ENCODE measurements at regions not wholly inside any gene's neighbourhood (a gene's known extent, or its start where the extent isn't known, plus 50 kb on each side); places are given as distances from the start of the nearest gene placed in this dataset.

DNA sequence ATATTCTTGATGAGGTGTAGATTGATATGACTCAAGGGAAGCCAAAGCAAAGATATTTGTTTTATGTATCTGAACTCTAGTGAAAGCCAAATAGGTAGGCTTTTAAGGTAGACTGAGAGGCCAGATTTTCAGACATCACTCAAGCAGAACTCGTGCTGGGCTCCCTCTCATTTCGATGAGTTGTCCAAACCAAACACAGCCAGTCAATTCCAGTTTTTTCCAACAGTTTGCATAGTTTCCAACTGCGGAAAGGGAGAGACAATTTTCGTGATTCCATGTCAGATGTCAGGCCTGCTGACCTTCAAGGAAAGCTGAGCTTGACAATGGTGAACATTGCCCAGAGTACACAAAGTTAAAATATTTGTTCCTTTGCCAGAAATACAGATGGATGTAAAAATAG, 110.9 kb upstream of the MPPED2 start:
- TF ChIP-seq FOXA1 (IDR thresholded peaks at IDR 0.05) (no peak), EGR1 (IDR thresholded peaks at IDR 0.05; ENCODE audit: low read depth in 2 of 2) (no peak), JUND (IDR thresholded peaks at IDR 0.05) (no peak), RXRA (IDR thresholded peaks at IDR 0.05) (no peak), NR2F2 (IDR thresholded peaks at IDR 0.05) (no peak)
- TF ChIP-seq, protein P1, sequence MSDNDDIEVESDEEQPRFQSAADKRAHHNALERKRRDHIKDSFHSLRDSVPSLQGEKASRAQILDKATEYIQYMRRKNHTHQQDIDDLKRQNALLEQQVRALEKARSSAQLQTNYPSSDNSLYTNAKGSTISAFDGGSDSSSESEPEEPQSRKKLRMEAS (IDR thresholded peaks at IDR 0.05), result no peak
- TF ChIP-seq, protein P2, sequence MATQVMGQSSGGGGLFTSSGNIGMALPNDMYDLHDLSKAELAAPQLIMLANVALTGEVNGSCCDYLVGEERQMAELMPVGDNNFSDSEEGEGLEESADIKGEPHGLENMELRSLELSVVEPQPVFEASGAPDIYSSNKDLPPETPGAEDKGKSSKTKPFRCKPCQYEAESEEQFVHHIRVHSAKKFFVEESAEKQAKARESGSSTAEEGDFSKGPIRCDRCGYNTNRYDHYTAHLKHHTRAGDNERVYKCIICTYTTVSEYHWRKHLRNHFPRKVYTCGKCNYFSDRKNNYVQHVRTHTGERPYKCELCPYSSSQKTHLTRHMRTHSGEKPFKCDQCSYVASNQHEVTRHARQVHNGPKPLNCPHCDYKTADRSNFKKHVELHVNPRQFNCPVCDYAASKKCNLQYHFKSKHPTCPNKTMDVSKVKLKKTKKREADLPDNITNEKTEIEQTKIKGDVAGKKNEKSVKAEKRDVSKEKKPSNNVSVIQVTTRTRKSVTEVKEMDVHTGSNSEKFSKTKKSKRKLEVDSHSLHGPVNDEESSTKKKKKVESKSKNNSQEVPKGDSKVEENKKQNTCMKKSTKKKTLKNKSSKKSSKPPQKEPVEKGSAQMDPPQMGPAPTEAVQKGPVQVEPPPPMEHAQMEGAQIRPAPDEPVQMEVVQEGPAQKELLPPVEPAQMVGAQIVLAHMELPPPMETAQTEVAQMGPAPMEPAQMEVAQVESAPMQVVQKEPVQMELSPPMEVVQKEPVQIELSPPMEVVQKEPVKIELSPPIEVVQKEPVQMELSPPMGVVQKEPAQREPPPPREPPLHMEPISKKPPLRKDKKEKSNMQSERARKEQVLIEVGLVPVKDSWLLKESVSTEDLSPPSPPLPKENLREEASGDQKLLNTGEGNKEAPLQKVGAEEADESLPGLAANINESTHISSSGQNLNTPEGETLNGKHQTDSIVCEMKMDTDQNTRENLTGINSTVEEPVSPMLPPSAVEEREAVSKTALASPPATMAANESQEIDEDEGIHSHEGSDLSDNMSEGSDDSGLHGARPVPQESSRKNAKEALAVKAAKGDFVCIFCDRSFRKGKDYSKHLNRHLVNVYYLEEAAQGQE (IDR thresholded peaks at IDR 0.05), result no peak
- TF ChIP-seq, protein P3, sequence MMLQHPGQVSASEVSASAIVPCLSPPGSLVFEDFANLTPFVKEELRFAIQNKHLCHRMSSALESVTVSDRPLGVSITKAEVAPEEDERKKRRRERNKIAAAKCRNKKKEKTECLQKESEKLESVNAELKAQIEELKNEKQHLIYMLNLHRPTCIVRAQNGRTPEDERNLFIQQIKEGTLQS (IDR thresholded peaks at IDR 0.05), result no peak
- TF ChIP-seq, protein P4, sequence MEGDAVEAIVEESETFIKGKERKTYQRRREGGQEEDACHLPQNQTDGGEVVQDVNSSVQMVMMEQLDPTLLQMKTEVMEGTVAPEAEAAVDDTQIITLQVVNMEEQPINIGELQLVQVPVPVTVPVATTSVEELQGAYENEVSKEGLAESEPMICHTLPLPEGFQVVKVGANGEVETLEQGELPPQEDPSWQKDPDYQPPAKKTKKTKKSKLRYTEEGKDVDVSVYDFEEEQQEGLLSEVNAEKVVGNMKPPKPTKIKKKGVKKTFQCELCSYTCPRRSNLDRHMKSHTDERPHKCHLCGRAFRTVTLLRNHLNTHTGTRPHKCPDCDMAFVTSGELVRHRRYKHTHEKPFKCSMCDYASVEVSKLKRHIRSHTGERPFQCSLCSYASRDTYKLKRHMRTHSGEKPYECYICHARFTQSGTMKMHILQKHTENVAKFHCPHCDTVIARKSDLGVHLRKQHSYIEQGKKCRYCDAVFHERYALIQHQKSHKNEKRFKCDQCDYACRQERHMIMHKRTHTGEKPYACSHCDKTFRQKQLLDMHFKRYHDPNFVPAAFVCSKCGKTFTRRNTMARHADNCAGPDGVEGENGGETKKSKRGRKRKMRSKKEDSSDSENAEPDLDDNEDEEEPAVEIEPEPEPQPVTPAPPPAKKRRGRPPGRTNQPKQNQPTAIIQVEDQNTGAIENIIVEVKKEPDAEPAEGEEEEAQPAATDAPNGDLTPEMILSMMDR (IDR thresholded peaks at IDR 0.05; ENCODE audit: low read depth, low read length, missing input control), result no peak
- 53% methylated on average over 4 of the region's 4 CpGs for WGBS
- Histone ChIP-seq H3K4me3 (ENCODE audit: low read depth in 1 of 3, low read length in 3 of 3) (no peak overlapping the region), H3K9me3 (ENCODE audit: control insufficient read depth in 4 of 4, low read length in 3 of 4) (peaks cover 0 to 2% (median 0%) of the 10 kb centered on the region in 4 donors), H3K27me3 (ENCODE audit: control insufficient read depth in 4 of 4, insufficient read depth in 4 of 4, low read length in 3 of 4) (no peaks in the 10 kb centered on the region), H3K9ac (ENCODE audit: low read depth in 1 of 2, low read length in 2 of 2) (no peak overlapping the region), H3K36me3 (ENCODE audit: control insufficient read depth in 4 of 4, insufficient read depth in 3 of 4, low read depth in 1 of 4, low read length in 3 of 4) (no peaks in the 10 kb centered on the region), H3K27ac (ENCODE audit: low read depth in 1 of 2, low read length in 2 of 2) (no peak overlapping the region), H3K4me1 (ENCODE audit: control insufficient read depth in 4 of 4, insufficient read depth in 4 of 4, low read length in 3 of 4) (no peaks in the 10 kb centered on the region)
- no peak for DNase-seq (ENCODE audit: low spot score)

DNA sequence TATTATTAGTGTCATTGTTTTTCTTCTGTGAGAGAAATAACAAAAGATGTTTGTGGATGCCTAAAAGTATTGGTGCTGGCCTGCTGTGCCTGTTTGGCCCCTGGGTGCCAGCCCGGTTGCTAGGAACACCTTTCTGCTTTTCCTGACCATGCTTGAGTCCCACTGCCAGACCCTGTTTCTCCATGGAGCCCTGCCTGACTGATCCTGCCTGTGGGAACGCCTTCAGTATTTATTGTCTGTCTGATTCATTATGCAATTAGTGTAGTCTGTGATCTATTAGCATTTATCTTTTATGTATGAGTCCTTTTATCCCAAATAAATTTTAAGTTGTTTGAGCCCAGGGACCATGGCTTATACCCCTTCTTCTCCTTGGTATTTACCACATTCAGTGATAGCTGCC, 98.6 kb upstream of the MPPED2 start:
- no peak overlapping the region for H3K9ac ChIP-seq (ENCODE audit: low read depth in 1 of 2, low read length in 2 of 2)
- no peaks in the 10 kb centered on the region for H3K4me1 ChIP-seq (ENCODE audit: control insufficient read depth in 4 of 4, insufficient read depth in 4 of 4, low read length in 3 of 4)
- H3K27me3 ChIP-seq (ENCODE audit: control insufficient read depth in 4 of 4, insufficient read depth in 4 of 4, low read length in 3 of 4), result no peaks in the 10 kb centered on the region
- no peak overlapping the region for H3K27ac ChIP-seq (ENCODE audit: low read depth in 1 of 2, low read length in 2 of 2)
- no peaks in the 10 kb centered on the region for H3K36me3 ChIP-seq (ENCODE audit: control insufficient read depth in 4 of 4, insufficient read depth in 3 of 4, low read depth in 1 of 4, low read length in 3 of 4)
- WGBS, result 73% methylated on average over 2 of the region's 2 CpGs
- H3K4me3 ChIP-seq (ENCODE audit: low read depth in 1 of 3, low read length in 3 of 3), result no peak overlapping the region
- H3K9me3 ChIP-seq (ENCODE audit: control insufficient read depth in 4 of 4, low read length in 3 of 4), result no peaks in the 10 kb centered on the region
- DNase-seq (ENCODE audit: low spot score), result no peak
- TF ChIP-seq FOXA2 (IDR thresholded peaks at IDR 0.05), result no peak
- TF ChIP-seq EGR1 (IDR thresholded peaks at IDR 0.05; ENCODE audit: low read depth in 2 of 2), result no peak
- no peak for TF ChIP-seq HNF4G (IDR thresholded peaks at IDR 0.05)
- no peak for TF ChIP-seq SP1 (IDR thresholded peaks at IDR 0.05)
- TF ChIP-seq, protein P4 (IDR thresholded peaks at IDR 0.05; ENCODE audit: low read depth, low read length, missing input control), result no peak
- TF ChIP-seq GABPA (IDR thresholded peaks at IDR 0.05 in 1 of 2, conservative IDR thresholded peaks at IDR 0.05 in 1 of 2), result no peak
- TF ChIP-seq NR2F2 (IDR thresholded peaks at IDR 0.05), result no peak
- no peak for TF ChIP-seq TAF1 (conservative IDR thresholded peaks at IDR 0.05)
- no peak for TF ChIP-seq YY1 (IDR thresholded peaks at IDR 0.05)
- TF ChIP-seq, protein P2 (IDR thresholded peaks at IDR 0.05), result no peak
- TF ChIP-seq, protein P1 (IDR thresholded peaks at IDR 0.05), result no peak
- TF ChIP-seq, protein P5, sequence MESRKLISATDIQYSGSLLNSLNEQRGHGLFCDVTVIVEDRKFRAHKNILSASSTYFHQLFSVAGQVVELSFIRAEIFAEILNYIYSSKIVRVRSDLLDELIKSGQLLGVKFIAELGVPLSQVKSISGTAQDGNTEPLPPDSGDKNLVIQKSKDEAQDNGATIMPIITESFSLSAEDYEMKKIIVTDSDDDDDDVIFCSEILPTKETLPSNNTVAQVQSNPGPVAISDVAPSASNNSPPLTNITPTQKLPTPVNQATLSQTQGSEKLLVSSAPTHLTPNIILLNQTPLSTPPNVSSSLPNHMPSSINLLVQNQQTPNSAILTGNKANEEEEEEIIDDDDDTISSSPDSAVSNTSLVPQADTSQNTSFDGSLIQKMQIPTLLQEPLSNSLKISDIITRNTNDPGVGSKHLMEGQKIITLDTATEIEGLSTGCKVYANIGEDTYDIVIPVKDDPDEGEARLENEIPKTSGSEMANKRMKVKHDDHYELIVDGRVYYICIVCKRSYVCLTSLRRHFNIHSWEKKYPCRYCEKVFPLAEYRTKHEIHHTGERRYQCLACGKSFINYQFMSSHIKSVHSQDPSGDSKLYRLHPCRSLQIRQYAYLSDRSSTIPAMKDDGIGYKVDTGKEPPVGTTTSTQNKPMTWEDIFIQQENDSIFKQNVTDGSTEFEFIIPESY (IDR thresholded peaks at IDR 0.05), result no peak
- no peak for TF ChIP-seq JUND (IDR thresholded peaks at IDR 0.05)
- TF ChIP-seq FOXA1 (IDR thresholded peaks at IDR 0.05), result no peak
- no peak for TF ChIP-seq RAD21 (IDR thresholded peaks at IDR 0.05)
- TF ChIP-seq HNF4A (conservative IDR thresholded peaks at IDR 0.05), result no peak

Data from liver (tissue), 8 donors.